Panc1 (cell line): ENCODE measurements at regions not wholly inside any gene's neighbourhood (a gene's known extent, or its start where the extent isn't known, plus 50 kb on each side); places are given as distances from the start of the nearest gene placed in this dataset.

ENCODE experiments used
- CTCF ChIP-seq: fragments of 450-650 bp; IDR thresholded peaks from 2 replicates; pipeline ENCODE4 v1.5.1; 2017; ENCODE audit warnings: mild to moderate bottlenecking
- POLR2AphosphoS5 ChIP-seq: IDR thresholded peaks from 2 replicates; pipeline ENCODE4 v1.6.1; 2012; ENCODE audit warnings: mild to moderate bottlenecking, low read depth, low read length, moderate library complexity
- REST ChIP-seq, 2 experiments: IDR thresholded peaks; 2 replicates each; pipeline ENCODE4 v1.6.1; 2011 to 2012; ENCODE audit warnings: low read depth in 2 of 2, control low read depth in 1 of 2, low read length in 1 of 2, mild to moderate bottlenecking in 1 of 2, moderate library complexity in 1 of 2; ENCODE audit not compliant: insufficient read depth in 1 of 2

GRCh38 chr5:165858118-165858517, 2352.7 kb downstream of the MAT2B start:
- no peak for TF ChIP-seq CTCF
- TF ChIP-seq POLR2AphosphoS5, result no peak
- no peak for TF ChIP-seq REST (IDR thresholded peaks at IDR 0.05; ENCODE audit: insufficient read depth in 1 of 2, low read depth in 2 of 2, low read length in 1 of 2)
